Panc1 (cell line): ENCODE measurements at regions not wholly inside any gene's neighbourhood (a gene's known extent, or its start where the extent isn't known, plus 50 kb on each side); places are given as distances from the start of the nearest gene placed in this dataset.

Source experiments
- ATAC-seq: fragments of 200-7000 bp; cut with Tn5 transposase; 2 replicates; pipeline ENCODE4 v1.9.1; 2020; ENCODE audit warnings: mild to moderate bottlenecking, moderate library complexity
- BruUV-seq: library from RNA; stranded (reverse); fragments of 400-500 nt; replicated peaks from 2 replicates; lab custom pipeline; 2021; lab: Mats Ljungman, UMichigan
- CTCF ChIA-PET: fragments of 300-600 bp; sonication (Branson Sonifier 250); formaldehyde crosslinking; loops from one replicate; lab custom pipeline; 2022; ENCODE audit warnings: antibody characterized with exemption; lab: Charles Lee
- POLR2A ChIA-PET: fragments of 300-600 bp; sonication (Branson Sonifier 250); formaldehyde crosslinking; loops from one replicate; lab custom pipeline; 2022; ENCODE audit warnings: antibody characterized with exemption; lab: Charles Lee
- DNase-seq: peaks from one replicate; pipeline ENCODE4 v3.0.0-alpha.2; 2010; ENCODE audit warnings: low read depth, low spot score
- H3K27ac ChIP-seq: 2 replicates; pipeline ENCODE4 v1.5.1; 2011; ENCODE audit warnings: mild to moderate bottlenecking, low read length, inconsistent platforms
- H3K27me3 ChIP-seq: fragments of 200-500 bp; sonication (Bioruptor generic); 2 replicates; pipeline ENCODE4 v1.6.0; 2014; ENCODE audit warnings: low read length, inconsistent platforms; ENCODE audit not compliant: control insufficient read depth, insufficient read depth
- H3K36me3 ChIP-seq: fragments of 200-500 bp; sonication (Bioruptor generic); 2 replicates; pipeline ENCODE4 v1.5.1; 2014; ENCODE audit warnings: inconsistent platforms, mild to moderate bottlenecking, low read length, moderate library complexity; ENCODE audit not compliant: control insufficient read depth, insufficient read depth
- H3K4me1 ChIP-seq: 2 replicates; pipeline ENCODE4 v1.5.1; 2011; ENCODE audit warnings: inconsistent platforms, mild to moderate bottlenecking, low read length, moderate library complexity; ENCODE audit not compliant: control insufficient read depth, insufficient read depth
- H3K4me3 ChIP-seq, 2 experiments: 2 replicates each; pipeline ENCODE4 v1.5.1; 2011 to 2012; ENCODE audit warnings: low read depth in 2 of 2, low read length in 2 of 2, mild to moderate bottlenecking in 2 of 2, inconsistent platforms in 1 of 2, moderate library complexity in 1 of 2
- H3K9me3 ChIP-seq: fragments of 200-500 bp; sonication (Bioruptor generic); 2 replicates; pipeline ENCODE4 v1.5.1; 2014; ENCODE audit warnings: low read depth, mild to moderate bottlenecking, inconsistent platforms, low read length, moderate library complexity; ENCODE audit not compliant: control insufficient read depth, insufficient read depth
- POLR2AphosphoS5 ChIP-seq: IDR thresholded peaks from 2 replicates; pipeline ENCODE4 v1.6.1; 2012; ENCODE audit warnings: mild to moderate bottlenecking, low read depth, low read length, moderate library complexity
- REST ChIP-seq, 2 experiments: IDR thresholded peaks; 2 replicates each; pipeline ENCODE4 v1.6.1; 2011 to 2012; ENCODE audit warnings: low read depth in 2 of 2, control low read depth in 1 of 2, low read length in 1 of 2, mild to moderate bottlenecking in 1 of 2, moderate library complexity in 1 of 2; ENCODE audit not compliant: insufficient read depth in 1 of 2
- SIN3A ChIP-seq: IDR thresholded peaks from 2 replicates; pipeline ENCODE4 v1.6.1; 2012; ENCODE audit warnings: low read depth, mild to moderate bottlenecking, low read length, moderate library complexity, borderline replicate concordance; ENCODE audit not compliant: insufficient read depth
- TCF7L2 ChIP-seq: IDR thresholded peaks from 2 replicates; pipeline ENCODE4 v1.6.1; 2011; ENCODE audit warnings: mild to moderate bottlenecking, low read depth, low read length, inconsistent platforms
- in situ Hi-C: cut with HindIII; loops from 2 replicates; pipeline ENCODE4 v1.10.0; 2016; ENCODE audit warnings: low sequenced_read_pairs, low pct_unique_long_range_greater_than_20kb
- intact Hi-C: fragments of 100-400 bp; cut with micrococcal nuclease; formaldehyde crosslinking; loops from one replicate; pipeline ENCODE4 v1.10.0; 2022; ENCODE audit not compliant: unreplicated experiment

GRCh38 chr12:114229150-114229549 lies 176.8 kb downstream of the TBX5 start:
- POLR2A ChIA-PET = no interaction called here
- in situ Hi-C loops = no loop called here
- peaks cover under 1% of the 10 kb centered on the region; the same call in 1 of the 2 replicates for H3K27me3 ChIP-seq
- no TSS peak for BruUV-seq
- intact Hi-C loops = no loop called here
- CTCF ChIA-PET = no interaction called here
- TF ChIP-seq REST (IDR thresholded peaks at IDR 0.05; ENCODE audit: insufficient read depth in 1 of 2, low read depth in 2 of 2, low read length in 1 of 2) (no peak), SIN3A (no peak), POLR2AphosphoS5 (no peak)
- no peak overlapping the region for H3K4me3 ChIP-seq
- ATAC-seq = no peak
- H3K27ac ChIP-seq = no peak overlapping the region
- H3K36me3 ChIP-seq = no peaks in the 10 kb centered on the region
- no peaks in the 10 kb centered on the region for H3K4me1 ChIP-seq
- no peaks in the 10 kb centered on the region for H3K9me3 ChIP-seq
- DNase-seq = no peak

GRCh38 chr12:114226241-114226928 lies 179.6 kb downstream of the TBX5 start:
- H3K9me3 ChIP-seq = no peaks in the 10 kb centered on the region
- no TSS peak for BruUV-seq
- TF ChIP-seq POLR2AphosphoS5 (no peak), REST (IDR thresholded peaks at IDR 0.05; ENCODE audit: insufficient read depth in 1 of 2, low read depth in 2 of 2, low read length in 1 of 2) (no peak), SIN3A (no peak), TCF7L2 (no peak)
- intact Hi-C loops (no loop called here), in situ Hi-C loops (no loop called here)
- ATAC-seq = no peak
- H3K4me3 ChIP-seq = no peak overlapping the region
- no peaks in the 10 kb centered on the region for H3K4me1 ChIP-seq
- no peak for DNase-seq
- CTCF ChIA-PET = no interaction called here
- no peaks in the 10 kb centered on the region for H3K36me3 ChIP-seq
- no peak overlapping the region for H3K27ac ChIP-seq
- H3K27me3 ChIP-seq = peaks cover 7% of the 10 kb centered on the region; the same call in 1 of the 2 replicates
- POLR2A ChIA-PET = no interaction called here
